Suppressor macrophage treated with lipopolysaccharide for 1 hour (primary cell): ENCODE measurements at regions not wholly inside any gene's neighbourhood (a gene's known extent, or its start where the extent isn't known, plus 50 kb on each side); places are given as distances from the start of the nearest gene placed in this dataset.
"Not testable (repeated sequence)": the region's sequence is repeated elsewhere in the genome, so short reads cannot be mapped to it uniquely, and the experiment has no call there.

Experiments used
- DNase-seq, 3 donors: peaks; one replicate each; pipeline ENCODE4 v3.0.0-alpha.2; 2020 to 2022

- DNase-seq, result no peak
Measured at GRCh38 chr18:78813936-78814710, 165.5 kb upstream of the SALL3 start.

GRCh38 chr18:78814766-78815165 is 164.9 kb upstream of the SALL3 start:
- no peak for DNase-seq

- no peak for DNase-seq
Measured at GRCh38 chr18:78816114-78816513, 163.5 kb upstream of the SALL3 start.

- no peak for DNase-seq
Measured at GRCh38 chr18:78816916-78817315, 162.7 kb upstream of the SALL3 start.

- no peak for DNase-seq
Measured at GRCh38 chr18:78818495-78818894, 161.1 kb upstream of the SALL3 start.

- DNase-seq, result no peak
Measured at GRCh38 chr18:78818961-78819360, 160.7 kb upstream of the SALL3 start.

- no peak for DNase-seq
Measured at GRCh38 chr18:78820161-78820834, 159.3 kb upstream of the SALL3 start.

- DNase-seq, result no peak
Measured at GRCh38 chr18:78821396-78821795, 158.2 kb upstream of the SALL3 start.

- DNase-seq, result no peak
Measured at GRCh38 chr18:78822171-78822948, 157.3 kb upstream of the SALL3 start.

GRCh38 chr18:78822949-78823285 is 156.7 kb upstream of the SALL3 start:
- DNase-seq, result no peak

- no peak for DNase-seq
Measured at GRCh38 chr18:78825168-78825567, 154.4 kb upstream of the SALL3 start.

GRCh38 chr18:78826631-78827030 is 153.0 kb upstream of the SALL3 start:
- no peak for DNase-seq

- no peak for DNase-seq
Measured at GRCh38 chr18:78827141-78827540, 152.5 kb upstream of the SALL3 start.

- DNase-seq, result no peak
Measured at GRCh38 chr18:78828131-78828530, 151.5 kb upstream of the SALL3 start.

- DNase-seq, result not testable (repeated sequence)
Measured at GRCh38 chr18:78829026-78829425, 150.6 kb upstream of the SALL3 start.

GRCh38 chr18:78830161-78830560 is 149.5 kb upstream of the SALL3 start:
- no peak for DNase-seq

GRCh38 chr18:78830826-78831225 is 148.8 kb upstream of the SALL3 start:
- DNase-seq, result no peak

GRCh38 chr18:78831603-78832002 is 148.0 kb upstream of the SALL3 start:
- DNase-seq, result no peak

GRCh38 chr18:78833833-78834232 is 145.8 kb upstream of the SALL3 start:
- DNase-seq, result no peak

- no peak for DNase-seq
Measured at GRCh38 chr18:78836838-78837237, 142.8 kb upstream of the SALL3 start.

- no peak for DNase-seq
Measured at GRCh38 chr18:78837754-78838153, 141.9 kb upstream of the SALL3 start.

GRCh38 chr18:78838183-78838582 is 141.4 kb upstream of the SALL3 start:
- no peak for DNase-seq

GRCh38 chr18:78849046-78849445 is 130.6 kb upstream of the SALL3 start:
- no peak for DNase-seq

GRCh38 chr18:78849458-78849857 is 130.2 kb upstream of the SALL3 start:
- DNase-seq, result no peak
